ENCODE measurements at regions not wholly inside any gene's neighbourhood (a gene's known extent, or its start where the extent isn't known, plus 50 kb on each side); places are given as distances from the start of the nearest gene placed in this dataset.

DNA sequence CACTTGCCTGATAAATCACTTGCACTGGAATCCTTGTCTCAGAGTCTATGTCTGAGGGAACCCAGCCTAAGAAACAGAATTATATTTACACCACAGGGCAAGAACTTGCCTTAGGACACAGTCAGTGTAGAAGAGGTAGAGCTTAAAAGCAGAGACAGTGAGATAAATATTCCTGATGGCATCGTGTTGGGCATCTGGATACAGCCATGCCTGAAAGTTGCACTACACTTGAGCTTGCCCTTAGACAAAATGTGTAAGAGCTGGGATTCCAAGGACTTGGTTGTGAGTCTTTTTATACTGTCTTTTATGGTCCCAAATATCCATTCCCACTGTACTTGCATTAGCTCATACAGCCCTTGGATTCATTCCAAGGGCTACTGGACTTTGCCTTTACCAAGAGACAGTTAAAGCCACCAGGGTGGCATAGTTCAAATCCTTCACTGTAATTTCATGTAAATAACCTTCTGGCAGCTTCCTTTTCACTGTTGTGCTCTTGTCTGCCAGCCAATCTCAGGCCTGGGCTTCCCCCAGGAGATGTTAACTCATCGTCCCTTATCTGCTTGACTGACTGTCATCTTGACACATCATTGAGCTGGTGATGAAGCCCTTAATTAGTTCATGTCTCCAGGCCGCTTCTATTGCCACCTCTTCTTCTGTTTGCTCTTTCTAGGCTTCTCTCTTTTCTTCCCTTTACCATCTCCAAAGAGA is 577.9 kb upstream of the TBX3 start:
- TF ChIP-seq, protein P1, sequence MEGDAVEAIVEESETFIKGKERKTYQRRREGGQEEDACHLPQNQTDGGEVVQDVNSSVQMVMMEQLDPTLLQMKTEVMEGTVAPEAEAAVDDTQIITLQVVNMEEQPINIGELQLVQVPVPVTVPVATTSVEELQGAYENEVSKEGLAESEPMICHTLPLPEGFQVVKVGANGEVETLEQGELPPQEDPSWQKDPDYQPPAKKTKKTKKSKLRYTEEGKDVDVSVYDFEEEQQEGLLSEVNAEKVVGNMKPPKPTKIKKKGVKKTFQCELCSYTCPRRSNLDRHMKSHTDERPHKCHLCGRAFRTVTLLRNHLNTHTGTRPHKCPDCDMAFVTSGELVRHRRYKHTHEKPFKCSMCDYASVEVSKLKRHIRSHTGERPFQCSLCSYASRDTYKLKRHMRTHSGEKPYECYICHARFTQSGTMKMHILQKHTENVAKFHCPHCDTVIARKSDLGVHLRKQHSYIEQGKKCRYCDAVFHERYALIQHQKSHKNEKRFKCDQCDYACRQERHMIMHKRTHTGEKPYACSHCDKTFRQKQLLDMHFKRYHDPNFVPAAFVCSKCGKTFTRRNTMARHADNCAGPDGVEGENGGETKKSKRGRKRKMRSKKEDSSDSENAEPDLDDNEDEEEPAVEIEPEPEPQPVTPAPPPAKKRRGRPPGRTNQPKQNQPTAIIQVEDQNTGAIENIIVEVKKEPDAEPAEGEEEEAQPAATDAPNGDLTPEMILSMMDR (IDR thresholded peaks at IDR 0.05): no peak
- no peak for DNase-seq (ENCODE audit: low spot score)

GRCh38 chr12:115260762-115261675 is 577.0 kb upstream of the TBX3 start:
- H3K4me3 ChIP-seq: no peak overlapping the region
- H3K27ac ChIP-seq: no peak overlapping the region
- TF ChIP-seq, protein P1 (IDR thresholded peaks at IDR 0.05): no peak

More for the DNA sequence above, 577.9 kb upstream of the TBX3 start:
- Histone ChIP-seq H3K4me3 (no peak overlapping the region), H3K27ac (no peak overlapping the region)

GRCh38 chr12:115259968-115260747 is 576.2 kb upstream of the TBX3 start:
- no peak for DNase-seq (ENCODE audit: low spot score)
- no peak overlapping the region for H3K4me3 ChIP-seq
- TF ChIP-seq, protein P1 (IDR thresholded peaks at IDR 0.05): no peak
- no peak overlapping the region for H3K27ac ChIP-seq

More at GRCh38 chr12:115260762-115261675, 577.0 kb upstream of the TBX3 start:
- no peak for DNase-seq (ENCODE audit: low spot score)

DNA sequence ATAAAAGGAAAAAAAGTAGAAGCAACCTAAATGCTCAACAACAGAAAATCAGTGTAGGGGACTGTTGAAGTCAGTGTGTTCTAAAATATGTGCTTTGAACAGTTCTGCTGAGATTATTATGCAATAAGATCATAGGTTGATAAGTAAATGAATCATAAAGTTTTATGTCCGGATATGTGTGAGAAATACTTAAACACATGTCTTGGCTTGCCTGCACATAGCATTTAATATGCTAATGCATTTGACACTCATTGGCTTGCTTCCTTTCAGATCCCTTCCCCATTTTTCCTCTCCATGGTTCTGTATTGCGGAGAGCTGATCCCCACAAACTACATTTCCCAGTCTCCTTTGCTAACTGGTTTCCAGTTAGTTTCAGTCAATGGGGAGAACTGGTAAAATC is 573.8 kb upstream of the TBX3 start:
- H3K27ac ChIP-seq: no peak overlapping the region
- TF ChIP-seq, protein P1 (IDR thresholded peaks at IDR 0.05): no peak
- no peak for DNase-seq (ENCODE audit: low spot score)
- H3K4me3 ChIP-seq: no peak overlapping the region

GRCh38 chr12:115255962-115256361 is 572.0 kb upstream of the TBX3 start:
- DNase-seq (ENCODE audit: low spot score): no peak
- TF ChIP-seq, protein P1 (IDR thresholded peaks at IDR 0.05): no peak
- Histone ChIP-seq H3K27ac (no peak overlapping the region), H3K4me3 (no peak overlapping the region)

DNA sequence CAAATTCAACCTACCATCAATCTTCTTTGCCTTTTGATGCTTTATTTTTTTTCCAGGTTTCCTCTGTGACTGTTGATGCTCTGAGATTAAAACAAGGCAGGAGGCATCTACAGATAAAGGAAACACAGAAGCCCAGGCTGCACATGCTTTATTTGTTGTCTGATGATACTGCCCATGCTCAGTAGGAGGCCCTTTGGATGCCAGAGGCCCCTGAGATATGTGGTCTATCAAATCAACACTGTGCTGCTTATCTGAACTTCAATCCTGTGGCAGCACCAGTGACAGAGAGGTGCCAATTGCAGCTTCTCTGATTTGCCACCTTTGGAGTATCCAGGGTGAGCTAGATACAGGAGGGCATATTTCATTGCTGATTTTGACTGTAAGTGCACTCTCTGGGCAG is 571.3 kb upstream of the TBX3 start:
- H3K27ac ChIP-seq: no peak overlapping the region
- no peak overlapping the region for H3K4me3 ChIP-seq
- TF ChIP-seq, protein P1 (IDR thresholded peaks at IDR 0.05): no peak
- no peak for DNase-seq (ENCODE audit: low spot score)

Measured in coronary artery (tissue), 2 donors.